Spleen (tissue), 11 donors: ENCODE measurements at regions not wholly inside any gene's neighbourhood (a gene's known extent, or its start where the extent isn't known, plus 50 kb on each side); places are given as distances from the start of the nearest gene placed in this dataset.
A peak's percentile ranks its signal among the peaks of the same experiment; 100 is the strongest.

Experiments
- DNase-seq: peaks from one replicate; pipeline ENCODE4 v3.0.0-alpha.2; 2020
- H3K27ac ChIP-seq, 8 donors: fragments of 200-600 bp; sonication (generic) in 7 of 8; 1 replicate in 4 of 8; 2 replicates in 4 of 8; pipeline versions ENCODE4 v1.5.0 to v1.8.0; 2016 to 2021; ENCODE audit warnings: inconsistent platforms in 4 of 8, mild to moderate bottlenecking in 4 of 8, moderate library complexity in 1 of 8
- H3K27me3 ChIP-seq, 7 donors: fragments of 200-600 bp; sonication (generic) in 6 of 7; replicated peaks in 1 of 7; 1 replicate in 4 of 7; 2 replicates in 3 of 7; pipeline versions ENCODE4 v1.5.0 to v1.8.0; 2016 to 2021; ENCODE audit warnings: inconsistent platforms in 3 of 7, mild to moderate bottlenecking in 1 of 7
- H3K36me3 ChIP-seq, 6 donors: fragments of 200-600 bp; sonication (generic) in 5 of 6; 1 replicate in 4 of 6; 2 replicates in 2 of 6; pipeline versions ENCODE4 v1.5.0 to v1.8.0; 2016 to 2021; ENCODE audit warnings: inconsistent platforms in 2 of 6
- H3K4me1 ChIP-seq, 6 donors: fragments of 200-600 bp; sonication (generic) in 5 of 6; 1 replicate in 3 of 6; 2 replicates in 3 of 6; pipeline versions ENCODE4 v1.5.0 to v1.8.0; 2016 to 2021; ENCODE audit warnings: inconsistent platforms in 3 of 6
- H3K4me3 ChIP-seq, 8 donors: fragments of 200-600 bp; sonication (generic) in 7 of 8; 1 replicate in 4 of 8; 2 replicates in 4 of 8; pipeline versions ENCODE4 v1.5.0 to v1.8.0; 2016 to 2021; ENCODE audit warnings: inconsistent platforms in 4 of 8, mild to moderate bottlenecking in 4 of 8, moderate library complexity in 2 of 8
- H3K9me3 ChIP-seq, 8 donors: fragments of 200-600 bp; sonication (generic) in 7 of 8; 1 replicate in 4 of 8; 2 replicates in 4 of 8; pipeline versions ENCODE4 v1.5.0 to v1.8.0; 2016 to 2021; ENCODE audit warnings: inconsistent platforms in 4 of 8
- POLR2A ChIP-seq, 3 donors: fragments of 450-650 bp; IDR thresholded peaks; one replicate each; pipeline ENCODE4 v1.5.1; 2017; ENCODE audit warnings: antibody characterized with exemption in 3 of 3, mild to moderate bottlenecking in 1 of 3
- POLR2AphosphoS5 ChIP-seq, 3 donors: sonication (generic); formaldehyde crosslinking; IDR thresholded peaks; one replicate each; pipeline ENCODE4 v1.5.1; 2017; ENCODE audit warnings: antibody characterized with exemption in 3 of 3
- WGBS, 5 donors: extraction: QIAGEN DNeasy Blood & Tissue Kit in 3 of 5; methylation state at CpG; one replicate each; pipeline versions ENCODE4 v1.1.5 to v1.1.7; 2013 to 2018; 5-methylcytosine and 5-hydroxymethylcytosine counted together
- intact Hi-C: fragments of 100-400 bp; cut with DNase I; formaldehyde crosslinking; loops from one replicate; pipeline ENCODE4 v1.15.0; 2023; ENCODE audit warnings: low total_unique reads
- TF ChIP-seq, protein P1 (sequence below), 11 experiments: fragments of 200-600 bp in 7 of 11; fragments of 450-650 bp in 4 of 11; sonication (generic) in 4 of 11; IDR thresholded peaks in 8 of 11; conservative IDR thresholded peaks in 3 of 11; 1 replicate in 7 of 11; 2 replicates in 4 of 11; pipeline versions ENCODE4 v1.4.0 to v1.8.0; 2016 to 2021; ENCODE audit warnings: antibody characterized with exemption in 11 of 11, inconsistent platforms in 4 of 11, mild to moderate bottlenecking in 1 of 11
- donor health status: healthy with polysubstance abuse.
- donor health status: DM: no; HTN: no; CAD: no; lungs with moderate emphysema.
- donor health status: DM: no; HTN: no; CAD: no.
- donor health status: Bipolar disorder and iron deficiency.
- donor health status: healthy.
- donor health status: DM: no; HTN: no; CAD: no.
- donor health status: DM: yes; HTN: yes; CAD: no.

DNA sequence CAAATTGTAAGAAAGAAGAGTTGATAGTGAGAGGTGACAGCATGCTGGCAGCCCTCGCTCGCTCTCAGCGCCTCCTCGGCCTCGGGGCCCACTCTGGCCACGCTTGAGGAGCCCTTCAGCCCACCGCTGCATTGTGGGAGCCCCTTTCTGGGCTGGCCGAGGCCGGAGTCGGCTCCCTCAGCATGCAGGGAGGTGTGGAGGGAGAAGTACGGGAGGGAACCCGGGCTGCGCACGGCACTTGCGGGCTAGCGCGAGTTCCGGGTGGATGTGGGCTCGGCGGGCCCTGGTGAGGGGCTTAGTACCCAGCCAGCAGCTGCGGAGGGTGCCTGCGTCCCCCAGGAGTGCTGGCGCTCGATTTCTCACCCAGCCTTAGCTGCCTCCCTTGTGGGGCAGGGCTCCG is 539.7 kb upstream of the CCDC179 start:
- Histone ChIP-seq H3K36me3 (no peaks in the 10 kb centered on the region), H3K9me3 (peaks cover 0 to 22% (median 10%) of the 10 kb centered on the region in 8 donors), H3K4me3 (no peak overlapping the region), H3K4me1 (no peaks in the 10 kb centered on the region), H3K27ac (no peak overlapping the region), H3K27me3 (no peaks in the 10 kb centered on the region)
- peak; percentile 65 for DNase-seq
- intact Hi-C loops: no loop called here
- WGBS, 5 donors: 86 to 94% (median 90%) methylated on average over 12 to 25 of the region's 25 CpGs
- TF ChIP-seq POLR2A (IDR thresholded peaks at IDR 0.05) (no peak), POLR2AphosphoS5 (IDR thresholded peaks at IDR 0.05) (no peak)

DNA sequence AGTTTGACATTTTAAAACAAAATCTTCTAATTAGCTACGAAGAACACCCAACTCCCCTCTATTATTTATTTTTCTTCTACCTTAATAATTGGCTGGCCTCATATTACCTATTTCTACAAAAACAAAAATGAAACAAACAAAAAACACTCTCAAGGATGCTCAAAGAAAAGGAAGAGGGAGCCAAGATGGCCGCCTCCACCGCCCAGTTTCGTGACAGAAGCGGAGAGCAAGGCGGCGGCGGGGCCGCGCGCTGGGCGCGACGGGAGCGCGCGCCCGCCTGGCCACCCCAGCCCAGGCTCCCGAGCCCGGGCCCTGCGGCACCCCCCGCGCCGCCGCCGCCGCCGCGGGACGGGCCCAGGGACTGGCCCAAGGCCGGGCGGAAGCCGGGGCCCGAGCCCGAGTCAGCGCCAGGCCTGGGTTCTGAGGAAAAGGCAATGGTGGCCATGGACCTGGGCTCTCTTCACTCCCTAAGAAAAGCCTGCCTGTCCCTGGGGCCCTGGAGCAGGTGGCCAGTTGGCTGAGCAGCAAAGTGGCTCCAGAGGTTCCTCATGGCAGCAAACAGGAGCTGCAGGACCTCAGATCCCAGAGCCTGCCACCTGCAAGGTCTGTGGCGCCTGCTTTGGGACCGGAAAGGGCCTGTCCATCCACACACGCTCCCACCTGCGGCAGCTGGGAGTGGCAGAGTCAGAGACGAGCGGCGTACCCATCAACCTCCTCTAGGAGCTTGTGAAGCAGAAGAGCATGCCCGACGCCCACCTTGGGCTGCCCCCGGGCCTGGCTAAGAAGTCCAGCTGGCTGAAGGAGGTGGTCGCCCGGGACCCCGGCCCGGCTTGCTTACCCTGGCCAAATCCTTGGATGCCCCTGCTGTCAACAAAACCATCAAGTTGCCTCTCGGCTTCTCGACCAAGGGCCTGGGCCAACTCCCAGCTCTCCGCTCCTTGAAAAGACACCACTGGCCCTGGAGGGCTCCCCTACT is 543.2 kb upstream of the CCDC179 start:
- Histone ChIP-seq H3K4me1 (no peaks in the 10 kb centered on the region), H3K27me3 (no peaks in the 10 kb centered on the region), H3K4me3 (no peak overlapping the region), H3K27ac (no peak overlapping the region), H3K9me3 (peaks cover 0 to 47% (median 31%) of the 10 kb centered on the region in 8 donors), H3K36me3 (no peaks in the 10 kb centered on the region)
- DNase-seq: no peak
- TF ChIP-seq POLR2A (IDR thresholded peaks at IDR 0.05) (no peak), POLR2AphosphoS5 (IDR thresholded peaks at IDR 0.05) (no peak)
- TF ChIP-seq, protein P1, sequence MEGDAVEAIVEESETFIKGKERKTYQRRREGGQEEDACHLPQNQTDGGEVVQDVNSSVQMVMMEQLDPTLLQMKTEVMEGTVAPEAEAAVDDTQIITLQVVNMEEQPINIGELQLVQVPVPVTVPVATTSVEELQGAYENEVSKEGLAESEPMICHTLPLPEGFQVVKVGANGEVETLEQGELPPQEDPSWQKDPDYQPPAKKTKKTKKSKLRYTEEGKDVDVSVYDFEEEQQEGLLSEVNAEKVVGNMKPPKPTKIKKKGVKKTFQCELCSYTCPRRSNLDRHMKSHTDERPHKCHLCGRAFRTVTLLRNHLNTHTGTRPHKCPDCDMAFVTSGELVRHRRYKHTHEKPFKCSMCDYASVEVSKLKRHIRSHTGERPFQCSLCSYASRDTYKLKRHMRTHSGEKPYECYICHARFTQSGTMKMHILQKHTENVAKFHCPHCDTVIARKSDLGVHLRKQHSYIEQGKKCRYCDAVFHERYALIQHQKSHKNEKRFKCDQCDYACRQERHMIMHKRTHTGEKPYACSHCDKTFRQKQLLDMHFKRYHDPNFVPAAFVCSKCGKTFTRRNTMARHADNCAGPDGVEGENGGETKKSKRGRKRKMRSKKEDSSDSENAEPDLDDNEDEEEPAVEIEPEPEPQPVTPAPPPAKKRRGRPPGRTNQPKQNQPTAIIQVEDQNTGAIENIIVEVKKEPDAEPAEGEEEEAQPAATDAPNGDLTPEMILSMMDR (IDR thresholded peaks at IDR 0.05 in 8 of 11, conservative IDR thresholded peaks at IDR 0.05 in 3 of 11): no peak
- WGBS, 5 donors: 93 to 98% (median 95%) methylated on average over 38 to 53 of the region's 53 CpGs
- intact Hi-C loops: no loop called here

DNA sequence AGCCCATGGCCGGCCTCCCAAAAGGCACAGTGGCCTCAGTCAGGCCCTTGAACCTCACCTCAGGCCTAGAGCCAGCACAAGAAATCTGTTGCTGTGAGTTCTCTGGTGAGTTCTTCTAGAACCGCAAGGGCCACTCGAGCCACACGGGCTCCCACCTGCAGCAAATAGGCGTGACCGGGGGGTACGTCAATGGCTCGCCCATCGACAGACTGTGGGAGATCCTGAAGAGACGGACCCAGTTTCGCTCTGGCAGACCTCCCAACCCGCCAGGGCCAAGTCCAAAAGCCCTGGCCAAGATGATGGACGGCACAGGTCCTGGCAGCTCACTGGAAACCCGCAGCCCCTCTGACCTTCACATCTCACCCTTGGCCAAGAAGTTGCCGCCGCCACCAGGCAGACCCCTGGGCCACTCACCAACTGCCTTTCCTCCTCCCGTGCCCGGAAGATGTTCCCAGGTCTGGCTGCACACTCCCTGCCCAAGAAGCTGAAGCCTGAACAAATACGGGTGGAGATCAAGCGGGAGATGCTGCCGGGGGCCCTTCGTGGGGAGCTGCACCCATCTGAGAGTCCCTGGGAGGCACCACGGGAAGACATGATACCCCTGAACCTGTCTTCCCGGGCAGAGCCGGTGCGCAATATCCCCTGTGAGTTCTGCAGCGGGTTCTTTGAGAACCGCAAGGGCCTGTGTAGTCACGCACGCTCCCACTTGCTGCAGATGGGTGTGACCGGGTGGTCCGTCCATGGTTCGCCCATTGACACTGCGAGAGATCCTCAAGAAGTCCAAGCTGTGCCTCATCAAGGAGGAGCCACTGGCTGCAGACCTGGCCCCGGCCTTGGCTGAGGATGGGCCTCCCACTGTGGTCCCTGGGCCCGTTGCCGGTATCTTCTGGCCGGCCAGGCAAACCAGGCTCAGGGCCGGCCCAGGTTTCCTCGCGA is 544.2 kb upstream of the CCDC179 start:
- TF ChIP-seq POLR2AphosphoS5 (IDR thresholded peaks at IDR 0.05) (no peak), POLR2A (IDR thresholded peaks at IDR 0.05) (no peak)
- TF ChIP-seq, protein P1 (IDR thresholded peaks at IDR 0.05 in 8 of 11, conservative IDR thresholded peaks at IDR 0.05 in 3 of 11): no peak
- no peaks in the 10 kb centered on the region for H3K4me1 ChIP-seq
- H3K27ac ChIP-seq: no peak overlapping the region
- H3K27me3 ChIP-seq: no peaks in the 10 kb centered on the region
- H3K4me3 ChIP-seq: no peak overlapping the region
- intact Hi-C loops: no loop called here
- peaks cover 0 to 53% (median 35%) of the 10 kb centered on the region in 8 donors for H3K9me3 ChIP-seq
- H3K36me3 ChIP-seq: no peaks in the 10 kb centered on the region
- WGBS, 5 donors: 93 to 98% (median 95%) methylated on average over 29 to 41 of the region's 41 CpGs
- DNase-seq: peak; percentile 66

DNA sequence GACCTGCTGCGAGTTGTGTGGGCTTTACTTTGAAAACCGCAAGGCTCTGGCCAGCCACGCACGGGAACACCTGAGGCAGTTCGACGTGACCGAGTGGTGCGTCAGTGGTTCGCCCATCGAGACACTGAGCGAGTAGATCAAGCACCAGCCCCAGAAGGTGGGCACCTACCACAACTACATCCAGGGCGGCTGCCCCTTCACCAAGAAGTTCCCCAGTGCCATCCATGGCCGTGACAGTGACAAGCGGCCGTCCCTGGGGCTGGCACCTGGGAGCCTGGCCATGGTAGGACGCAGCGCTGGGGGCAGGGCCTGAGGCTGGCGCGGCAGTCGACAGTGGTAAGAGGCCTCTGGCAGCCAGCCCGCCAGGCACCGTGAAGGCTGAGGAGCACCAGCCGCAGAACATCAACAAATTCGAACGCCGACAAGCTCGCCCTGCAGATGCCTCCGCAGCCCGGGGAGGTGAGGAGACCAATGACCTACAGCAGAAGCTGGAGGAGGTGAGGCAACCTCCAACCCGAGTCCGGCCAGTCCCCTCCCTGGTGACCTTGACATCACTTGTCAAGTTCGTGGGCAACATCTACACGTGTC is 545.2 kb upstream of the CCDC179 start:
- no peak for TF ChIP-seq POLR2AphosphoS5 (IDR thresholded peaks at IDR 0.05)
- TF ChIP-seq POLR2A (IDR thresholded peaks at IDR 0.05): no peak
- TF ChIP-seq, protein P1 (IDR thresholded peaks at IDR 0.05 in 8 of 11, conservative IDR thresholded peaks at IDR 0.05 in 3 of 11): no peak
- intact Hi-C loops: no loop called here
- Histone ChIP-seq H3K36me3 (no peaks in the 10 kb centered on the region), H3K9me3 (peaks cover 0 to 56% (median 42%) of the 10 kb centered on the region in 8 donors), H3K27me3 (no peaks in the 10 kb centered on the region), H3K4me1 (no peaks in the 10 kb centered on the region), H3K27ac (no peak overlapping the region), H3K4me3 (no peak overlapping the region)
- 94 to 97% (median 95%) methylated on average over 15 to 33 of the region's 33 CpGs for WGBS, 5 donors
- DNase-seq: peak; percentile 68
